ENCODE measurements at regions not wholly inside any gene's neighbourhood (a gene's known extent, or its start where the extent isn't known, plus 50 kb on each side); places are given as distances from the start of the nearest gene placed in this dataset.

GRCh38 chr1:58861506-58861905, 77.7 kb upstream of the JUN start:
- TF ChIP-seq SIN3A (IDR thresholded peaks at IDR 0.05; ENCODE audit: borderline replicate concordance, insufficient read depth, low read length) = no peak
- no peak for TF ChIP-seq POLR2AphosphoS5 (IDR thresholded peaks at IDR 0.05; ENCODE audit: low read depth, low read length)

Data from PFSK-1 (cell line).